HepG2 (cell line): ENCODE measurements at regions not wholly inside any gene's neighbourhood (a gene's known extent, or its start where the extent isn't known, plus 50 kb on each side); places are given as distances from the start of the nearest gene placed in this dataset.
"Not testable (repeated sequence)": the region's sequence is repeated elsewhere in the genome, so short reads cannot be mapped to it uniquely, and the experiment has no call there.

Experiments used
- ATAC-seq: fragments of 200-7000 bp; cut with Tn5 transposase; 3 replicates; pipeline ENCODE4 v1.9.1; 2020; ENCODE audit warnings: mild to moderate bottlenecking, moderate library complexity
- BruUV-seq: library from RNA; stranded (reverse); fragments of 400-500 nt; replicated peaks from 2 replicates; lab custom pipeline; 2021; lab: Mats Ljungman, UMichigan
- CTCF ChIA-PET: fragments of 300-600 bp; formaldehyde crosslinking; extraction: SDS; loops from one replicate; lab custom pipeline; 2021; ENCODE audit warnings: low total read pairs, inconsistent platforms, low intra/inter-chr PET ratio; lab: Yijun Ruan, JAX
- POLR2A ChIA-PET: fragments of 350-600 bp; sonication (Branson Sonifier 250); formaldehyde crosslinking; loops from one replicate; lab custom pipeline; 2020; ENCODE audit warnings: antibody characterized with exemption, inconsistent platforms; lab: Yijun Ruan, JAX
- DNase-seq: peaks from one replicate; pipeline ENCODE4 v3.0.0-alpha.2; 2015; ENCODE audit warnings: low spot score
- FAIRE-seq: peaks from 3 replicates; lab custom pipeline; 2011; peaks lifted over from hg19 to GRCh38; lab: Jason Lieb, UNC
- H2AFZ ChIP-seq: one replicate; pipeline ENCODE4 v1.6.1; 2011; ENCODE audit warnings: low read length, inconsistent platforms
- H3K27ac ChIP-seq: fragments of 300-600 bp; 3 replicates; pipeline ENCODE4 v1.8.0; 2011; ENCODE audit warnings: mixed run types, mild to moderate bottlenecking, mixed read lengths, low read length, inconsistent platforms; ENCODE audit not compliant: insufficient read depth; ENCODE audit errors: extremely low read length
- H3K27me3 ChIP-seq, 2 experiments: fragments of 200-600 bp in 1 of 2; 2 replicates in 1 of 2; 3 replicates in 1 of 2; pipeline versions ENCODE4 v1.6.0 to v1.8.0; 2011; ENCODE audit warnings: low read length in 2 of 2, mild to moderate bottlenecking in 2 of 2, moderate library complexity in 2 of 2, inconsistent platforms in 1 of 2; ENCODE audit not compliant: insufficient read depth in 2 of 2, control insufficient read depth in 1 of 2
- H3K36me3 ChIP-seq, 2 experiments: fragments of 200-600 bp in 1 of 2; replicated peaks in 1 of 2; 2 replicates in 1 of 2; 3 replicates in 1 of 2; pipeline versions ENCODE4 v1.5.1 to v1.8.0; 2011; ENCODE audit warnings: low read length in 2 of 2, inconsistent platforms in 1 of 2; ENCODE audit not compliant: insufficient read depth in 2 of 2, control insufficient read depth in 1 of 2
- H3K4me1 ChIP-seq: 2 replicates; pipeline ENCODE4 v1.5.1; 2012; ENCODE audit warnings: low read length, inconsistent platforms; ENCODE audit not compliant: insufficient read depth
- H3K4me2 ChIP-seq: 2 replicates; pipeline ENCODE4 v1.6.0; 2011; ENCODE audit warnings: low read depth, low read length, inconsistent platforms
- H3K4me3 ChIP-seq, 3 experiments: fragments of 200-600 bp in 1 of 3; sonication (generic), shearing (Covaris generic) in 1 of 3; replicated peaks in 1 of 3; 2 replicates each; pipeline ENCODE4 v1.5.1; 2011 to 2016; ENCODE audit warnings: low read length in 3 of 3, inconsistent platforms in 2 of 3, low read depth in 2 of 3, mild to moderate bottlenecking in 2 of 3, control low read depth in 1 of 3, mixed read lengths in 1 of 3; ENCODE audit not compliant: insufficient read depth in 1 of 3
- H3K79me2 ChIP-seq: one replicate; pipeline ENCODE4 v1.6.1; 2011; ENCODE audit warnings: low read length, inconsistent platforms; ENCODE audit not compliant: insufficient read depth
- H3K9ac ChIP-seq: 2 replicates; pipeline ENCODE4 v1.6.0; 2011; ENCODE audit warnings: mild to moderate bottlenecking, low read depth, low read length, inconsistent platforms; ENCODE audit not compliant: insufficient read depth
- H3K9me3 ChIP-seq: 2 replicates; pipeline ENCODE4 v1.5.1; 2012; ENCODE audit warnings: mild to moderate bottlenecking, low read length
- H4K20me1 ChIP-seq: 2 replicates; pipeline ENCODE4 v1.6.0; 2011; ENCODE audit warnings: inconsistent platforms, mild to moderate bottlenecking, low read length, moderate library complexity; ENCODE audit not compliant: insufficient read depth
- ISX ChIP-seq: sonication (generic); formaldehyde crosslinking; conservative IDR thresholded peaks from 2 replicates; pipeline ENCODE4 v1.5.0; 2020; ENCODE audit warnings: missing genetic modification reagents
- KDM3A ChIP-seq: IDR thresholded peaks from 2 replicates; pipeline ENCODE4 v1.6.1; 2018; ENCODE audit warnings: low read depth, missing compliant biosample characterization
- KLF16 ChIP-seq, 2 experiments: sonication (generic) in 1 of 2; formaldehyde crosslinking in 1 of 2; IDR thresholded peaks; 2 replicates each; pipeline versions ENCODE4 v1.6.1 to v1.8.0; 2016 to 2023; ENCODE audit warnings: missing genetic modification reagents in 2 of 2, missing compliant biosample characterization in 1 of 2
- SNAPC5 ChIP-seq: sonication (generic); formaldehyde crosslinking; IDR thresholded peaks from 2 replicates; pipeline ENCODE4 v1.8.1; 2023; ENCODE audit warnings: mild to moderate bottlenecking, missing genetic modification reagents, borderline replicate concordance
- ZNF432 ChIP-seq: sonication (generic); formaldehyde crosslinking; IDR thresholded peaks from 2 replicates; pipeline ENCODE4 v1.5.0; 2020; ENCODE audit warnings: missing genetic modification reagents, mild to moderate bottlenecking, borderline replicate concordance
- ZNF549 ChIP-seq: sonication (generic); formaldehyde crosslinking; IDR thresholded peaks from 2 replicates; pipeline ENCODE4 v1.5.0; 2020; ENCODE audit warnings: missing genetic modification reagents
- WGBS: methylation state at CpG from one replicate; pipeline ENCODE4 v1.1.6; 2017; ENCODE audit warnings: low lambda C conversion rate; 5-methylcytosine and 5-hydroxymethylcytosine counted together
- in situ Hi-C: cut with HindIII; loops from 2 replicates; pipeline ENCODE4 v1.10.0; 2017; ENCODE audit warnings: low pct_unique_long_range_greater_than_20kb; ENCODE audit not compliant: extremely low pct_ligation_motif_present
- intact Hi-C: fragments of 100-400 bp; cut with micrococcal nuclease; formaldehyde crosslinking; loops from one replicate; pipeline ENCODE4 v1.10.0; 2022; ENCODE audit not compliant: unreplicated experiment
- TF ChIP-seq, protein P1 (sequence below): sonication (generic); formaldehyde crosslinking; IDR thresholded peaks from one replicate; pipeline ENCODE4 v1.5.1; 2020; ENCODE audit warnings: mild to moderate bottlenecking, missing genetic modification reagents; ENCODE audit errors: not compliant biosample characterization

- intact Hi-C loops, in situ Hi-C loops, H3K27ac ChIP-seq, CTCF ChIA-PET, FAIRE-seq, ATAC-seq, H2AFZ ChIP-seq, H3K9me3 ChIP-seq, H3K79me2 ChIP-seq, H3K9ac ChIP-seq, H3K4me1 ChIP-seq, H3K36me3 ChIP-seq, H3K4me2 ChIP-seq, H3K4me3 ChIP-seq, DNase-seq, BruUV-seq, POLR2A ChIA-PET, H4K20me1 ChIP-seq: not testable (repeated sequence)
- WGBS, result 20% methylated on average over 12 of the region's 12 CpGs
- H3K27me3 ChIP-seq, result peaks cover 7 to 29% of the 10 kb centered on the region in 2 experiments; a peak in 3 of 5 replicates
Observed at GRCh38 chr16:9676560-9677300, 505.5 kb downstream of the GRIN2A start.

DNA sequence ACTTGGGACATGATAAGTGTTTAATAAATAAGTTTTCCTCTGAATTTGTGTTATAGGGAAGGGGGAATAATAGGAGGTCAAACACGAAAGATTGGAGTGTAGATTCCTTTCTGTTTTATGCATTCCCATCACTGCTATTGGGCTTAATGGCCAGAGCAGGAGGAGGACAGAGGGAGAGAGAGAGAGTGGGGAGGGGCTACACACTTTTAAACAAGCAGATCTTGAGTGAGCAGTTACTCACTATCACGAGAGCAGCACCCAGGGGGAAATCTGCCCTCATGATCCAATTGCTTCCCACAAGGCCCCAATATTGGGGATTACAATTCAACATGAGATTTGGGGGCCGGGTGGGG lies 505.0 kb downstream of the GRIN2A start:
- Histone ChIP-seq H3K4me1 (no peaks in the 10 kb centered on the region), H3K4me2 (no peak overlapping the region), H3K36me3 (no peaks in the 10 kb centered on the region), H4K20me1 (no peaks in the 10 kb centered on the region), H3K4me3 (no peak overlapping the region), H3K27me3 (peaks cover 7 to 27% of the 10 kb centered on the region in 2 experiments; a peak in 3 of 5 replicates), H3K9ac (no peak overlapping the region), H3K27ac (no peak overlapping the region), H2AFZ (no peak overlapping the region), H3K9me3 (no peaks in the 10 kb centered on the region), H3K79me2 (no peaks in the 10 kb centered on the region)
- ChIA-PET POLR2A (no interaction called here), CTCF (no interaction called here)
- ATAC-seq (no peak), DNase-seq (no peak), FAIRE-seq (no peak)
- under 1% methylated on average over 3 of the region's 3 CpGs for WGBS
- intact Hi-C loops (no loop called here), in situ Hi-C loops (no loop called here)
- no TSS peak for BruUV-seq
- no peak for TF ChIP-seq SNAPC5 (CRISPR knock-in tag)
- TF ChIP-seq KDM3A, result no peak
- TF ChIP-seq KLF16 (CRISPR knock-in tag; IDR thresholded peaks at IDR 0.05), result no peak
- TF ChIP-seq ISX (CRISPR knock-in tag), result no peak
- TF ChIP-seq, protein P1, sequence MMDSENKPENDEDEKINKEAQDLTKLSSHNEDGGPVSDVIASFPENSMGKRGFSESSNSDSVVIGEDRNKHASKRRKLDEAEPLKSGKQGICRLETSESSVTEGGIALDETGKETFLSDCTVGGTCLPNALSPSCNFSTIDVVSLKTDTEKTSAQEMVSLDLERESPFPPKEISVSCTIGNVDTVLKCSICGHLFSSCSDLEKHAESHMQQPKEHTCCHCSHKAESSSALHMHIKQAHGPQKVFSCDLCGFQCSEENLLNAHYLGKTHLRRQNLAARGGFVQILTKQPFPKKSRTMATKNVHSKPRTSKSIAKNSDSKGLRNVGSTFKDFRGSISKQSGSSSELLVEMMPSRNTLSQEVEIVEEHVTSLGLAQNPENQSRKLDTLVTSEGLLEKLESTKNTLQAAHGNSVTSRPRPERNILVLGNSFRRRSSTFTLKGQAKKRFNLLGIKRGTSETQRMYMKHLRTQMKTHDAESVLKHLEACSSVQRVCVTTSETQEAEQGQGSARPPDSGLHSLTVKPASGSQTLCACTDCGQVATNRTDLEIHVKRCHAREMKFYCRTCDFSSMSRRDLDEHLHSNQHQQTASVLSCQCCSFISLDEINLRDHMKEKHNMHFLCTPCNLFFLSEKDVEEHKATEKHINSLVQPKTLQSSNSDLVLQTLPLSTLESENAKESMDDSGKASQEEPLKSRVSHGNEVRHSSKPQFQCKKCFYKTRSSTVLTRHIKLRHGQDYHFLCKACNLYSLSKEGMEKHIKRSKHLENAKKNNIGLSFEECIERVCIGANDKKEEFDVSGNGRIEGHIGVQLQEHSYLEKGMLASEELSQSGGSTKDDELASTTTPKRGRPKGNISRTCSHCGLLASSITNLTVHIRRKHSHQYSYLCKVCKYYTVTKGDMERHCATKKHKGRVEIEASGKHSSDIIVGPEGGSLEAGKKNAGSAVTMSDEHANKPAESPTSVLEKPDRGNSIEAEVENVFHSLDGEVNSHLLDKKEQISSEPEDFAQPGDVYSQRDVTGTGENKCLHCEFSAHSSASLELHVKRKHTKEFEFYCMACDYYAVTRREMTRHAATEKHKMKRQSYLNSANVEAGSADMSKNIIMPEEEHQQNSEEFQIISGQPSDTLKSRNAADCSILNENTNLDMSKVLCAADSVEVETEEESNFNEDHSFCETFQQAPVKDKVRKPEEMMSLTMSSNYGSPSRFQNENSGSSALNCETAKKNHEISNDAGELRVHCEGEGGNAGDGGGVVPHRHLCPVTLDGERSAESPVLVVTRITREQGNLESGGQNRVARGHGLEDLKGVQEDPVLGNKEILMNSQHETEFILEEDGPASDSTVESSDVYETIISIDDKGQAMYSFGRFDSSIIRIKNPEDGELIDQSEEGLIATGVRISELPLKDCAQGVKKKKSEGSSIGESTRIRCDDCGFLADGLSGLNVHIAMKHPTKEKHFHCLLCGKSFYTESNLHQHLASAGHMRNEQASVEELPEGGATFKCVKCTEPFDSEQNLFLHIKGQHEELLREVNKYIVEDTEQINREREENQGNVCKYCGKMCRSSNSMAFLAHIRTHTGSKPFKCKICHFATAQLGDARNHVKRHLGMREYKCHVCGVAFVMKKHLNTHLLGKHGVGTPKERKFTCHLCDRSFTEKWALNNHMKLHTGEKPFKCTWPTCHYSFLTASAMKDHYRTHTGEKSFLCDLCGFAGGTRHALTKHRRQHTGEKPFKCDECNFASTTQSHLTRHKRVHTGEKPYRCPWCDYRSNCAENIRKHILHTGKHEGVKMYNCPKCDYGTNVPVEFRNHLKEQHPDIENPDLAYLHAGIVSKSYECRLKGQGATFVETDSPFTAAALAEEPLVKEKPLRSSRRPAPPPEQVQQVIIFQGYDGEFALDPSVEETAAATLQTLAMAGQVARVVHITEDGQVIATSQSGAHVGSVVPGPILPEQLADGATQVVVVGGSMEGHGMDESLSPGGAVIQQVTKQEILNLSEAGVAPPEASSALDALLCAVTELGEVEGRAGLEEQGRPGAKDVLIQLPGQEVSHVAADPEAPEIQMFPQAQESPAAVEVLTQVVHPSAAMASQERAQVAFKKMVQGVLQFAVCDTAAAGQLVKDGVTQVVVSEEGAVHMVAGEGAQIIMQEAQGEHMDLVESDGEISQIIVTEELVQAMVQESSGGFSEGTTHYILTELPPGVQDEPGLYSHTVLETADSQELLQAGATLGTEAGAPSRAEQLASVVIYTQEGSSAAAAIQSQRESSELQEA (CRISPR knock-in tag), result no peak
- no peak for TF ChIP-seq ZNF432
- TF ChIP-seq ZNF549 (CRISPR knock-in tag), result no peak
